Common myeloid progenitor, CD34-positive (primary cell): ENCODE measurements at regions not wholly inside any gene's neighbourhood (a gene's known extent, or its start where the extent isn't known, plus 50 kb on each side); places are given as distances from the start of the nearest gene placed in this dataset.

Source experiments
- CTCF ChIA-PET: fragments of 350-600 bp; sonication (Branson Sonifier 250); formaldehyde crosslinking; loops from one replicate; lab custom pipeline; 2021; ENCODE audit warnings: antibody characterized with exemption; lab: Charles Lee
- POLR2A ChIA-PET: fragments of 350-600 bp; sonication (Branson Sonifier 250); formaldehyde crosslinking; loops from one replicate; lab custom pipeline; 2021; ENCODE audit warnings: antibody characterized with exemption; lab: Charles Lee
- DNase-seq, 3 donors: peaks; one replicate each; pipeline versions ENCODE4 v3.0.0 to v3.0.0-alpha.2; 2013
- H3K27ac ChIP-seq, 2 experiments: 1 replicate in 1 of 2; 2 replicates in 1 of 2; pipeline ENCODE4 v1.7.0; 2013; ENCODE audit warnings: inconsistent platforms in 2 of 2, low read length in 2 of 2, mild to moderate bottlenecking in 2 of 2, low read depth in 1 of 2, moderate library complexity in 1 of 2; ENCODE audit not compliant: severe bottlenecking in 2 of 2, insufficient read depth in 1 of 2, poor library complexity in 1 of 2
- H3K27me3 ChIP-seq, 5 experiments: replicated peaks in 2 of 5; 1 replicate in 3 of 5; 2 replicates in 2 of 5; pipeline versions ENCODE4 v1.6.1 to v1.7.0; 2013; ENCODE audit warnings: low read length in 4 of 5, mild to moderate bottlenecking in 2 of 5, moderate library complexity in 2 of 5, inconsistent platforms in 1 of 5; ENCODE audit not compliant: insufficient read depth in 5 of 5, control insufficient read depth in 4 of 5
- H3K36me3 ChIP-seq, 4 experiments: 1 replicate in 2 of 4; 2 replicates in 2 of 4; pipeline versions ENCODE4 v1.6.1 to v1.7.0; 2013; ENCODE audit warnings: low read length in 3 of 4, control low read depth in 1 of 4, mild to moderate bottlenecking in 1 of 4; ENCODE audit not compliant: control insufficient read depth in 4 of 4, insufficient read depth in 4 of 4
- H3K4me1 ChIP-seq, 4 experiments: 1 replicate in 3 of 4; 2 replicates in 1 of 4; pipeline versions ENCODE4 v1.6.1 to v1.7.1; 2013; ENCODE audit warnings: low read length in 3 of 4, mild to moderate bottlenecking in 3 of 4, control low read depth in 1 of 4, inconsistent platforms in 1 of 4, moderate library complexity in 1 of 4; ENCODE audit not compliant: control insufficient read depth in 4 of 4, insufficient read depth in 4 of 4; ENCODE audit errors: control extremely low read depth in 1 of 4
- H3K4me3 ChIP-seq, 7 experiments: 1 replicate in 4 of 7; 2 replicates in 3 of 7; pipeline versions ENCODE4 v1.5.1 to v1.7.0; 2013; ENCODE audit warnings: mild to moderate bottlenecking in 7 of 7, low read length in 6 of 7, moderate library complexity in 6 of 7, inconsistent platforms in 2 of 7, low read depth in 2 of 7, control low read depth in 1 of 7; ENCODE audit not compliant: insufficient read depth in 4 of 7, control insufficient read depth in 1 of 7; ENCODE audit errors: extremely low read depth in 1 of 7
- H3K9me3 ChIP-seq, 5 experiments: 1 replicate in 4 of 5; 2 replicates in 1 of 5; pipeline versions ENCODE4 v1.6.1 to v1.7.1; 2013; ENCODE audit warnings: low read length in 4 of 5, mild to moderate bottlenecking in 2 of 5, inconsistent platforms in 1 of 5, low read depth in 1 of 5, moderate library complexity in 1 of 5; ENCODE audit not compliant: control insufficient read depth in 4 of 5, insufficient read depth in 2 of 5; ENCODE audit errors: control extremely low read depth in 1 of 5
- WGBS: methylation state at CpG from one replicate; pipeline ENCODE4 v1.1.5; 2013; ENCODE audit not compliant: insufficient coverage; 5-methylcytosine and 5-hydroxymethylcytosine counted together

GRCh38 chr7:50864694-50865093 lies 82.0 kb upstream of the GRB10 start:
- no peak for DNase-seq
- H3K9me3 ChIP-seq = no peaks in the 10 kb centered on the region
- H3K36me3 ChIP-seq = no peaks in the 10 kb centered on the region
- no peaks in the 10 kb centered on the region for H3K4me1 ChIP-seq
- H3K27ac ChIP-seq = no peak overlapping the region
- no peak overlapping the region for H3K4me3 ChIP-seq
- CTCF ChIA-PET = no interaction called here
- peaks cover 0 to 2% (median 0%) of the 10 kb centered on the region in 5 experiments for H3K27me3 ChIP-seq
- 89% methylated on average over 2 of the region's 4 CpGs for WGBS
- POLR2A ChIA-PET = no interaction called here

GRCh38 chr7:50863053-50863452 lies 80.4 kb upstream of the GRB10 start:
- no peaks in the 10 kb centered on the region for H3K9me3 ChIP-seq
- POLR2A ChIA-PET = no interaction called here

GRCh38 chr7:50862302-50862701 lies 79.6 kb upstream of the GRB10 start:
- WGBS = 100% methylated on average over 1 of the region's 1 CpG
- CTCF ChIA-PET = no interaction called here

More at GRCh38 chr7:50863053-50863452, 80.4 kb upstream of the GRB10 start:
- CTCF ChIA-PET = no interaction called here
- Histone ChIP-seq H3K4me3 (no peak overlapping the region), H3K27ac (no peak overlapping the region), H3K4me1 (no peaks in the 10 kb centered on the region), H3K36me3 (no peaks in the 10 kb centered on the region), H3K27me3 (no peaks in the 10 kb centered on the region)
- 0% methylated on average over 1 of the region's 3 CpGs for WGBS
- peak in 1 of 3 donors; percentile 5 for DNase-seq

GRCh38 chr7:50860598-50860997 lies 77.9 kb upstream of the GRB10 start:
- CTCF ChIA-PET = no interaction called here

More at GRCh38 chr7:50862302-50862701, 79.6 kb upstream of the GRB10 start:
- DNase-seq = no peak
- Histone ChIP-seq H3K4me1 (no peaks in the 10 kb centered on the region), H3K36me3 (no peaks in the 10 kb centered on the region), H3K9me3 (no peaks in the 10 kb centered on the region), H3K27ac (no peak overlapping the region), H3K4me3 (no peak overlapping the region), H3K27me3 (no peaks in the 10 kb centered on the region)
- POLR2A ChIA-PET = no interaction called here

GRCh38 chr7:50860174-50860573 lies 77.5 kb upstream of the GRB10 start:
- H3K36me3 ChIP-seq = no peaks in the 10 kb centered on the region
- POLR2A ChIA-PET = no interaction called here
- CTCF ChIA-PET = no interaction called here
- H3K27me3 ChIP-seq = no peaks in the 10 kb centered on the region
- no peak overlapping the region for H3K27ac ChIP-seq
- no peak for DNase-seq
- H3K9me3 ChIP-seq = no peaks in the 10 kb centered on the region
- H3K4me3 ChIP-seq = no peak overlapping the region
- no peaks in the 10 kb centered on the region for H3K4me1 ChIP-seq
- 95% methylated on average over 4 of the region's 5 CpGs for WGBS

More at GRCh38 chr7:50860598-50860997, 77.9 kb upstream of the GRB10 start:
- 93% methylated on average over 2 of the region's 2 CpGs for WGBS
- Histone ChIP-seq H3K9me3 (no peaks in the 10 kb centered on the region), H3K4me3 (no peak overlapping the region), H3K27me3 (no peaks in the 10 kb centered on the region), H3K27ac (no peak overlapping the region), H3K4me1 (no peaks in the 10 kb centered on the region), H3K36me3 (no peaks in the 10 kb centered on the region)
- no peak for DNase-seq
- POLR2A ChIA-PET = no interaction called here

- DNase-seq = no peak
- WGBS = 92% methylated on average over 4 of the region's 4 CpGs
- CTCF ChIA-PET = interaction anchor here (1.5 kb wide), 1 partner anchor 57 kb away, joined by 3 read pairs; no protein-coding TSS in a partner anchor
Measured at GRCh38 chr7:50858528-50859245, 76.0 kb upstream of the GRB10 start.

GRCh38 chr7:50857804-50858489 lies 75.3 kb upstream of the GRB10 start:
- no peaks in the 10 kb centered on the region for H3K27me3 ChIP-seq
- WGBS = 85% methylated on average over 6 of the region's 6 CpGs
- DNase-seq = no peak
- H3K27ac ChIP-seq = no peak overlapping the region
- no peak overlapping the region for H3K4me3 ChIP-seq
- no peaks in the 10 kb centered on the region for H3K4me1 ChIP-seq
- H3K36me3 ChIP-seq = no peaks in the 10 kb centered on the region
- CTCF ChIA-PET = interaction anchor here (1.5 kb wide), 1 partner anchor 58 kb away, joined by 3 read pairs; no protein-coding TSS in a partner anchor
- POLR2A ChIA-PET = no interaction called here
- H3K9me3 ChIP-seq = no peaks in the 10 kb centered on the region

More at GRCh38 chr7:50858528-50859245, 76.0 kb upstream of the GRB10 start:
- Histone ChIP-seq H3K4me1 (no peaks in the 10 kb centered on the region), H3K4me3 (no peak overlapping the region), H3K27ac (no peak overlapping the region), H3K9me3 (no peaks in the 10 kb centered on the region), H3K36me3 (no peaks in the 10 kb centered on the region), H3K27me3 (no peaks in the 10 kb centered on the region)
- POLR2A ChIA-PET = no interaction called here
